MM.1S (cell line): ENCODE measurements at regions not wholly inside any gene's neighbourhood (a gene's known extent, or its start where the extent isn't known, plus 50 kb on each side); places are given as distances from the start of the nearest gene placed in this dataset.
"Not testable (repeated sequence)": the region's sequence is repeated elsewhere in the genome, so short reads cannot be mapped to it uniquely, and the experiment has no call there.

Experiments used
- DNase-seq: peaks from one replicate; pipeline ENCODE4 v3.0.0-alpha.2; 2015
- H2AFZ ChIP-seq: fragments of 300-600 bp; sonication (generic); 2 replicates; pipeline ENCODE4 v1.6.0; 2016; ENCODE audit warnings: antibody characterized with exemption, low read length
- H3F3A ChIP-seq: fragments of 300-600 bp; sonication (generic); 2 replicates; pipeline ENCODE4 v1.6.1; 2016; ENCODE audit warnings: mild to moderate bottlenecking, antibody characterized with exemption, low read length, moderate library complexity, mixed read lengths; ENCODE audit not compliant: insufficient read depth
- H3K27ac ChIP-seq: fragments of 300-600 bp; sonication (generic); 2 replicates; pipeline ENCODE4 v1.5.1; 2016; ENCODE audit warnings: mild to moderate bottlenecking, low read length
- H3K27me3 ChIP-seq: fragments of 300-600 bp; sonication (generic); replicated peaks from 2 replicates; pipeline ENCODE4 v1.6.0; 2016; ENCODE audit warnings: low read length; ENCODE audit not compliant: insufficient read depth
- H3K36me3 ChIP-seq: fragments of 300-600 bp; sonication (generic); replicated peaks from 2 replicates; pipeline ENCODE4 v1.6.1; 2016; ENCODE audit warnings: mild to moderate bottlenecking, low read length, mixed read lengths; ENCODE audit not compliant: insufficient read depth
- H3K4me1 ChIP-seq: fragments of 300-600 bp; sonication (generic); 2 replicates; pipeline ENCODE4 v1.6.1; 2016; ENCODE audit warnings: low read length, mixed read lengths
- H3K4me2 ChIP-seq: fragments of 300-600 bp; sonication (generic); 2 replicates; pipeline ENCODE4 v1.6.0; 2016; ENCODE audit warnings: low read depth, low read length
- H3K4me3 ChIP-seq: fragments of 300-600 bp; sonication (generic); 2 replicates; pipeline ENCODE4 v1.5.1; 2016; ENCODE audit warnings: low read length, mixed read lengths
- H3K79me2 ChIP-seq: fragments of 300-600 bp; sonication (generic); 2 replicates; pipeline ENCODE4 v1.6.1; 2016; ENCODE audit warnings: mixed run types, low read length, mixed read lengths
- H3K9ac ChIP-seq: fragments of 300-600 bp; sonication (generic); 2 replicates; pipeline ENCODE4 v1.6.1; 2016; ENCODE audit warnings: low read length, mixed read lengths
- H3K9me2 ChIP-seq: fragments of 300-600 bp; sonication (generic); replicated peaks from 2 replicates; pipeline ENCODE4 v1.6.1; 2016; ENCODE audit warnings: mild to moderate bottlenecking, low read length, mixed read lengths; ENCODE audit not compliant: insufficient read depth
- H3K9me3 ChIP-seq: fragments of 300-600 bp; sonication (generic); replicated peaks from 2 replicates; pipeline ENCODE4 v1.6.1; 2016; ENCODE audit warnings: mild to moderate bottlenecking, low read length, mixed read lengths; ENCODE audit not compliant: insufficient read depth
- H4K20me1 ChIP-seq: fragments of 300-600 bp; sonication (generic); 2 replicates; pipeline ENCODE4 v1.6.1; 2016; ENCODE audit warnings: mild to moderate bottlenecking, low read length, moderate library complexity, mixed read lengths; ENCODE audit not compliant: insufficient read depth
- EZH2 ChIP-seq: fragments of 300-600 bp; sonication (generic); optimal IDR thresholded peaks from 2 replicates; pipeline ENCODE3; 2017; ENCODE audit warnings: low read depth, mild to moderate bottlenecking, antibody characterized with exemption, low read length, mixed read lengths
- EZH2phosphoT487 ChIP-seq: fragments of 300-600 bp; sonication (generic); IDR thresholded peaks from 2 replicates; pipeline ENCODE4 v1.6.1; 2018; ENCODE audit warnings: antibody characterized with exemption, low read length
- TF ChIP-seq, protein P1 (sequence below): fragments of 300-600 bp; sonication (generic); IDR thresholded peaks from 2 replicates; pipeline ENCODE4 v1.5.1; 2016; ENCODE audit warnings: antibody characterized with exemption, low read length, mixed read lengths

DNA sequence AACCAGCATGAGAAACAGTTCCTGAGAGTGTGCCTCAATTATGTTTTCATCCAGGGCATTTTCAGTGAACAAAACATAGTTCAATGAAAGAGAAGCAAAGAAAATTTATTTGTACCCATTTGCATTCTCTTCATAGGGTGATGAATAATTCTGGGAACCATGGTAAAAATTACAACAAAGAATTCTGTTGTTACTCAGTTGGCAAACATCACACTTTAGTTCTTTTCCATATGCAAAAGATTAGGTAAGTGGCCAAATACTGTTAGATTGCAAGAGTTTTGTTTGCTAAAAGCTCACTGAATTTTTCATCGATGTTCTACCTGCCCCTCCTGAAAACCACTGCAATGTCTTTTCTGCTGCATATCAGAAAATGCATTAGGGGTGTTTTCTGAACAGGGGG lies 132.4 kb upstream of the RGS6 start:
- no peak for TF ChIP-seq EZH2phosphoT487
- no peak for TF ChIP-seq EZH2
- TF ChIP-seq, protein P1, sequence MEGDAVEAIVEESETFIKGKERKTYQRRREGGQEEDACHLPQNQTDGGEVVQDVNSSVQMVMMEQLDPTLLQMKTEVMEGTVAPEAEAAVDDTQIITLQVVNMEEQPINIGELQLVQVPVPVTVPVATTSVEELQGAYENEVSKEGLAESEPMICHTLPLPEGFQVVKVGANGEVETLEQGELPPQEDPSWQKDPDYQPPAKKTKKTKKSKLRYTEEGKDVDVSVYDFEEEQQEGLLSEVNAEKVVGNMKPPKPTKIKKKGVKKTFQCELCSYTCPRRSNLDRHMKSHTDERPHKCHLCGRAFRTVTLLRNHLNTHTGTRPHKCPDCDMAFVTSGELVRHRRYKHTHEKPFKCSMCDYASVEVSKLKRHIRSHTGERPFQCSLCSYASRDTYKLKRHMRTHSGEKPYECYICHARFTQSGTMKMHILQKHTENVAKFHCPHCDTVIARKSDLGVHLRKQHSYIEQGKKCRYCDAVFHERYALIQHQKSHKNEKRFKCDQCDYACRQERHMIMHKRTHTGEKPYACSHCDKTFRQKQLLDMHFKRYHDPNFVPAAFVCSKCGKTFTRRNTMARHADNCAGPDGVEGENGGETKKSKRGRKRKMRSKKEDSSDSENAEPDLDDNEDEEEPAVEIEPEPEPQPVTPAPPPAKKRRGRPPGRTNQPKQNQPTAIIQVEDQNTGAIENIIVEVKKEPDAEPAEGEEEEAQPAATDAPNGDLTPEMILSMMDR, result no peak
- DNase-seq, result no peak
- no peak overlapping the region for H3K4me3 ChIP-seq
- no peaks in the 10 kb centered on the region for H3K27me3 ChIP-seq
- H3K79me2 ChIP-seq, result no peaks in the 10 kb centered on the region
- no peak overlapping the region for H3K9ac ChIP-seq
- H3K27ac ChIP-seq, result no peak overlapping the region
- no peaks in the 10 kb centered on the region for H3K36me3 ChIP-seq
- no peaks in the 10 kb centered on the region for H3F3A ChIP-seq
- H3K4me1 ChIP-seq, result no peaks in the 10 kb centered on the region
- no peaks in the 10 kb centered on the region for H4K20me1 ChIP-seq
- no peaks in the 10 kb centered on the region for H3K9me3 ChIP-seq
- H3K4me2 ChIP-seq, result no peak overlapping the region
- no peak overlapping the region for H2AFZ ChIP-seq
- H3K9me2 ChIP-seq, result no peaks in the 10 kb centered on the region

DNA sequence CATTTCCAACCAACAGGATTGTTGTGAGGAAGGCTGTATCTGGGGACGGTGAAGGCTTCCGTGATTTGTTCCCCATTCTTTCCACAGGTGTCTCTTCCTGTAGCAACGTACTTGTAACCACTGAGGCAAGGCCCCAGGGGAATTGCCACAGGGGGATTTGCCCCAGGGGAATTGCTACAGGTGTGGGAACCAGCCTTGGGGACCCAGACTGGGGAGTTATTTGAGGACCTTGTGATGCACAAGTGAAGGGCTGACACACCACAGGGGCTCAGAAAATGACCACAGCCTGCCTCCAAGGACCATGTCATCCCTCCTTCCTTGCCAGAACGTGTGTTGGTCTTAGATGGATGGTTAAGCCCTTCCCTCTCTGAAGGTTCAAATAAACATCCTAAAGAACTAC lies 131.4 kb upstream of the RGS6 start:
- Histone ChIP-seq H3K9me2 (no peaks in the 10 kb centered on the region), H3K79me2 (no peaks in the 10 kb centered on the region), H3K9me3 (no peaks in the 10 kb centered on the region), H3F3A (no peaks in the 10 kb centered on the region), H3K4me3 (no peak overlapping the region), H3K4me2 (no peak overlapping the region), H4K20me1 (no peaks in the 10 kb centered on the region), H3K9ac (no peak overlapping the region), H3K27ac (no peak overlapping the region), H3K36me3 (no peaks in the 10 kb centered on the region), H2AFZ (no peak overlapping the region), H3K4me1 (no peaks in the 10 kb centered on the region), H3K27me3 (no peaks in the 10 kb centered on the region)
- TF ChIP-seq EZH2 (no peak), EZH2phosphoT487 (no peak)
- TF ChIP-seq, protein P1, result no peak
- no peak for DNase-seq

DNA sequence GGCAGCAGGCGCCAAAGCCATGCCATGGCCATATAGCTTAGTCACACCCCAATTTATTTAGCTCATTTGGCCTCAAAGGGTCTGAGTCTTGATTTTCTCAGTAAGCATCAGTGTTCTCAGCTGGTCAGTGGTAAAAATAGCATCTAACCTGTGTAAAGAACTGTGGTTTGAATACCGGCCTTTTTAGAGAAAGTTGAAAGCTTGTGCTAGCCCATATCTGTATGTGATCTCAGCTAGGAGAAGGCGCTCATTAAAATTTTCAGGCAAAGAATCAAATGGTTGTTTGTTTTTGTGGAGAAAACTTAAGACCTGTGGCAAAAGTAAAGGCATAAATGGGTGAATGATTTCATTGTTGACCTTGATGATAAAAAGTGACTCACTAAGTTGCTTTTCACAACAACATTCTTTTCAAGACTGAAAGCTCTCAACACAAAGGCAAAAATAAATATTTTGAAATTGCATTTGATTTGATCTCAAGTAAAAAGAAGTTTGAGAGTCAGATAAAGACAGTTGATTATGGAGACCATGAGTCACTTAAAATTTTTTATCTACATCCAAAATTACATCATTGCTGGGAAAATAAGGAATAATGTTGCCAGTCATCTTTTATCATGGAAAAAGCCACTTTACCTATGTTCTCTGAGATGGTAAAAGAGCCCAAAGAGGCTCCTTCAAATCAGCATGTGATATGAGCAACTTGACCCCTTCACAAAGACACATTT lies 128.5 kb upstream of the RGS6 start:
- no peak for DNase-seq
- H3K9me2 ChIP-seq, result no peaks in the 10 kb centered on the region
- no peaks in the 10 kb centered on the region for H4K20me1 ChIP-seq
- no peak overlapping the region for H3K4me2 ChIP-seq
- H3F3A ChIP-seq, result no peaks in the 10 kb centered on the region
- no peak overlapping the region for H2AFZ ChIP-seq
- no peaks in the 10 kb centered on the region for H3K79me2 ChIP-seq
- H3K36me3 ChIP-seq, result no peaks in the 10 kb centered on the region
- no peak overlapping the region for H3K27ac ChIP-seq
- H3K4me1 ChIP-seq, result no peaks in the 10 kb centered on the region
- no peaks in the 10 kb centered on the region for H3K9me3 ChIP-seq
- no peak for TF ChIP-seq EZH2phosphoT487
- no peaks in the 10 kb centered on the region for H3K27me3 ChIP-seq
- no peak overlapping the region for H3K9ac ChIP-seq
- no peak overlapping the region for H3K4me3 ChIP-seq

DNA sequence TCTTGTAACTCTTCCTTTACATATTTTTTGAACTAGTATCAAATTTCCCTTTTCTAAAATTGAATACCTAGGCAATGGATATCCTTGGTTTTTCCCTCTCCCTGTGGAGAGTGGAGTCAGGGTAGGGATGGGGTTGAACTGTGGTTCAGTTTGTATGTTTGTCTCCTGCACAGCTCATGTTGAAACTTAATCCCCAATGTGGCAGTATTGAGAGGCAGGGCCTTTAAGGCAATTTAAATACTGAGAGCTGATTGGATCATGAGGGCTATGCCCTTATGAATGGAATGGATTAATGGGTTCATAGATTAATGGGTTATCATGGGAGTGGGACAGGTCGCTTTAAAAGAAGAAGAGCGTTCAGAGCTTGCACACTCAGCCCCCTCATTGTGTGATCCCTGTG lies 127.2 kb upstream of the RGS6 start:
- no peak overlapping the region for H3K27ac ChIP-seq
- H3K27me3 ChIP-seq, result no peaks in the 10 kb centered on the region
- H3F3A ChIP-seq, result no peaks in the 10 kb centered on the region
- no peak overlapping the region for H3K9ac ChIP-seq
- no peaks in the 10 kb centered on the region for H3K9me3 ChIP-seq
- H3K79me2 ChIP-seq, result no peaks in the 10 kb centered on the region
- no peak overlapping the region for H3K4me2 ChIP-seq
- TF ChIP-seq EZH2, result no peak
- TF ChIP-seq EZH2phosphoT487, result no peak
- TF ChIP-seq, protein P1, result no peak
- DNase-seq, result no peak
- no peaks in the 10 kb centered on the region for H3K9me2 ChIP-seq
- H3K36me3 ChIP-seq, result no peaks in the 10 kb centered on the region
- H2AFZ ChIP-seq, result no peak overlapping the region
- H4K20me1 ChIP-seq, result no peaks in the 10 kb centered on the region
- H3K4me1 ChIP-seq, result no peaks in the 10 kb centered on the region
- H3K4me3 ChIP-seq, result no peak overlapping the region

DNA sequence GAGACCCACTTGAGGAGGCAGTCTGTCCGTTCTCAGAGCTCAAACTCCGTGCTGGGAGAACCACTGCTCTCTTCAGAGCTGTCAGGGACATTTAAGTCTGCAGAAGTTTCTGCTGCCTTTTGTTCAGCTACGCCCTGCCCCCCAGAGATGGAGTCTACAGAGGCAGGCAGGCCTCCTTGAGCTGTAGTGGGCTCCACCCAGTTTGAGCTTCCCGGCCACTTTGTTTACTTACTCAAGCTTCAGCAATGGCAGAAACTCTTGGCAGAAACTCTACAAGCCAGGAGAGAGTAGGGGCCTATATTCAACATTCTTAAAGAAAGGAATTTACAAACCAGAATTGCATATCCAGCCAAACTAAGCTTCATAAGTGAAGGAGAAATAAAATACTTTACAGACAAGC lies 125.2 kb upstream of the RGS6 start:
- not testable (repeated sequence) for H3K4me1 ChIP-seq, H3K27ac ChIP-seq, H4K20me1 ChIP-seq, DNase-seq, H3K27me3 ChIP-seq, H3K36me3 ChIP-seq, H3K4me2 ChIP-seq, H3K9me2 ChIP-seq, H2AFZ ChIP-seq, H3K9me3 ChIP-seq, H3F3A ChIP-seq, H3K9ac ChIP-seq, H3K4me3 ChIP-seq, H3K79me2 ChIP-seq

DNA sequence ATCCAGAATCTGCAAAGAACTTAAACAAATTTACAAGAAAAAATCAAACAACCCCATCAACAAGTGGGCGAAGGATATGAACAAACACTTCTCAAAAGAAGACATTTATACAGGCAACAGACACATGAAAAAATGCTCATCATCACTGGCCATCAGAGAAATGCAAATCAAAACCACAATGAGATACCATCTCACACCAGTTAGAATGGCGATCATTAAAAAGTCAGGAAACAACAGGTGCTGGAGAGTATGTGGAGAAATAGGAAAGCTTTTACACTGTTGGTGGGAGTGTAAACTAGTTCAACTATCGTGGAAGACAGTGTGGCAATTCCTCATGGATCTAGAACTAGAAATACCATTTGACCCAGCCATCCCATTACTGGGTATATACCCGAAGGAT lies 121.4 kb upstream of the RGS6 start:
- not testable (repeated sequence) for H3K36me3 ChIP-seq, H3K4me2 ChIP-seq, H3F3A ChIP-seq, DNase-seq, H4K20me1 ChIP-seq, H3K9me2 ChIP-seq, H3K9me3 ChIP-seq, H3K27ac ChIP-seq, H3K79me2 ChIP-seq, H3K4me3 ChIP-seq, H3K27me3 ChIP-seq, H2AFZ ChIP-seq, H3K9ac ChIP-seq, H3K4me1 ChIP-seq
